Cardiac fibroblast (primary cell): ENCODE measurements at regions not wholly inside any gene's neighbourhood (a gene's known extent, or its start where the extent isn't known, plus 50 kb on each side); places are given as distances from the start of the nearest gene placed in this dataset.
"Not testable (repeated sequence)": the region's sequence is repeated elsewhere in the genome, so short reads cannot be mapped to it uniquely, and the experiment has no call there.

ENCODE experiments used
- DNase-seq, 2 donors: peaks; one replicate each; pipeline versions ENCODE4 v3.0.0 to v3.0.0-alpha.2; 2010; ENCODE audit warnings: low read depth in 2 of 2
- H3K4me3 ChIP-seq, 2 donors: replicated peaks in 1 of 2; 1 replicate in 1 of 2; 2 replicates in 1 of 2; pipeline ENCODE4 v1.5.1; 2011; ENCODE audit warnings: low read depth in 2 of 2, low read length in 2 of 2, mild to moderate bottlenecking in 2 of 2, moderate library complexity in 1 of 2
- CTCF ChIP-seq: IDR thresholded peaks from one replicate; pipeline ENCODE4 v1.5.1; 2011; ENCODE audit warnings: low read depth, mild to moderate bottlenecking, low read length, inconsistent platforms

- no peak for TF ChIP-seq CTCF
- DNase-seq, result peak in 1 of 2 donors; percentile 40
- no peak overlapping the region for H3K4me3 ChIP-seq
These were observed 56.5 kb upstream of the PAPSS2 start for GRCh38 chr10:87603196-87603595.

GRCh38 chr10:87603769-87604168 lies 55.9 kb upstream of the PAPSS2 start:
- no peak for TF ChIP-seq CTCF
- DNase-seq, result no peak
- no peak overlapping the region for H3K4me3 ChIP-seq

GRCh38 chr10:87605628-87606251 lies 53.9 kb upstream of the PAPSS2 start:
- TF ChIP-seq CTCF, result no peak

GRCh38 chr10:87608756-87609155 lies 50.9 kb upstream of the PAPSS2 start:
- no peak overlapping the region for H3K4me3 ChIP-seq
- peak in 1 of 2 donors; percentile 40 for DNase-seq
- TF ChIP-seq CTCF, result no peak

More at GRCh38 chr10:87605628-87606251, 53.9 kb upstream of the PAPSS2 start:
- peak in 1 of 2 donors; percentile 52 for DNase-seq
- no peak overlapping the region for H3K4me3 ChIP-seq

- not testable (repeated sequence) for DNase-seq, H3K4me3 ChIP-seq
These were observed 50.1 kb upstream of the PAPSS2 start for GRCh38 chr10:87609563-87609962.
